ENCODE measurements at regions not wholly inside any gene's neighbourhood (a gene's known extent, or its start where the extent isn't known, plus 50 kb on each side); places are given as distances from the start of the nearest gene placed in this dataset.

DNA sequence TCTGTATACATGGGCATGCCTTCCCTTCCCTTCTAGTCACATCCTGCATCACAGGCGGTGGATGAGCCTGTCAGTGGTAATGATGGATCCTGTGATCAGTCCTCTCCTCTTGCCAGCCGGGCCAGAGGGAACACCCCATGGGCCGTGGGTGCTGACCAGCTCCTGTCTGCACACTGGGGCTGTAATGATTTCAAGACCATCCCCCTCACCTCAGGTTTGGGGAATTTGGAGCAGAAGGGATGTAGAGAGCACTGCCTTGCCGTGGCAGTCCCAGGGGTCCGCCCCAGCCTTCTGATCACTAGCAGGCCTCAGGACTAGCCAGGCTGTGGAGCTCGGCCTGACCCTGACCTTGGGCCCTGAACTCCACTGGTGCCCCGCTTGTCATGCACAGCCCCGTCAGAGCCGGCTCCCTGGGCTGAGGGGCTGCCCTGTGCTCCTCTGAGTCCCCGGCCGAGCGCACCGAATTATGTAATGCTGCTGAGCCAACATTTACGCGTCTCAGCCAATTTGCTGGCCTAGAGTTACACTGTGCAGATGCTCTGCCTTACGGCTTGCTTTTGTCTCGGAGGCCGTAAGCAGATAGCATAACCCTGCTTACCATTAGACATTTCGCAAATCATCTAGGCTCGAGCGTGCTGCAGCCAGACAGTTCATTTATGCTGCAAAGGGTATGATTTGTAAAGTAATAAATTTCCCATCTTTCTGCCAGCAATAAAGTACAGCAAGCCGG lies 155.3 kb downstream of the MACROH2A1 start:
- Mint-ChIP-seq H3K4me3 (no peak overlapping the region), H3K27me3 (peaks cover 19% of the 10 kb centered on the region), H3K36me3 (ENCODE audit: low read depth) (no peaks in the 10 kb centered on the region), H3K4me1 (peaks cover 5% of the 10 kb centered on the region), H3K27ac (no peak overlapping the region)
- no peaks in the 10 kb centered on the region for H3K9me3 ChIP-seq (ENCODE audit: control insufficient read depth, low read length, poor library complexity, severe bottlenecking)
- no peak for ATAC-seq
- DNase-seq, result no peak

GRCh38 chr5:135242866-135243555 lies 156.0 kb downstream of the MACROH2A1 start:
- H3K4me3 Mint-ChIP-seq, result no peak overlapping the region
- ATAC-seq (no peak), DNase-seq (no peak)
- no peaks in the 10 kb centered on the region for H3K9me3 ChIP-seq (ENCODE audit: control insufficient read depth, low read length, poor library complexity, severe bottlenecking)
- H3K4me1 Mint-ChIP-seq, result peaks cover 2% of the 10 kb centered on the region
- peaks cover 16% of the 10 kb centered on the region for H3K27me3 Mint-ChIP-seq
- no peaks in the 10 kb centered on the region for H3K36me3 Mint-ChIP-seq (ENCODE audit: low read depth)
- H3K27ac Mint-ChIP-seq, result no peak overlapping the region

GRCh38 chr5:135242021-135242865 lies 156.8 kb downstream of the MACROH2A1 start:
- H3K9me3 ChIP-seq (ENCODE audit: control insufficient read depth, low read length, poor library complexity, severe bottlenecking), result no peaks in the 10 kb centered on the region
- no peak for ATAC-seq
- Mint-ChIP-seq H3K4me1 (peaks cover 2% of the 10 kb centered on the region), H3K36me3 (ENCODE audit: low read depth) (no peaks in the 10 kb centered on the region), H3K27me3 (peaks cover 18% of the 10 kb centered on the region), H3K27ac (no peak overlapping the region), H3K4me3 (no peak overlapping the region)
- DNase-seq, result no peak

GRCh38 chr5:135241536-135241935 lies 157.5 kb downstream of the MACROH2A1 start:
- Mint-ChIP-seq H3K27ac (no peak overlapping the region), H3K36me3 (ENCODE audit: low read depth) (no peaks in the 10 kb centered on the region), H3K4me3 (no peak overlapping the region), H3K27me3 (peaks cover 22% of the 10 kb centered on the region), H3K4me1 (peaks cover 2% of the 10 kb centered on the region)
- ATAC-seq (no peak), DNase-seq (no peak)
- H3K9me3 ChIP-seq (ENCODE audit: control insufficient read depth, low read length, poor library complexity, severe bottlenecking), result no peaks in the 10 kb centered on the region

DNA sequence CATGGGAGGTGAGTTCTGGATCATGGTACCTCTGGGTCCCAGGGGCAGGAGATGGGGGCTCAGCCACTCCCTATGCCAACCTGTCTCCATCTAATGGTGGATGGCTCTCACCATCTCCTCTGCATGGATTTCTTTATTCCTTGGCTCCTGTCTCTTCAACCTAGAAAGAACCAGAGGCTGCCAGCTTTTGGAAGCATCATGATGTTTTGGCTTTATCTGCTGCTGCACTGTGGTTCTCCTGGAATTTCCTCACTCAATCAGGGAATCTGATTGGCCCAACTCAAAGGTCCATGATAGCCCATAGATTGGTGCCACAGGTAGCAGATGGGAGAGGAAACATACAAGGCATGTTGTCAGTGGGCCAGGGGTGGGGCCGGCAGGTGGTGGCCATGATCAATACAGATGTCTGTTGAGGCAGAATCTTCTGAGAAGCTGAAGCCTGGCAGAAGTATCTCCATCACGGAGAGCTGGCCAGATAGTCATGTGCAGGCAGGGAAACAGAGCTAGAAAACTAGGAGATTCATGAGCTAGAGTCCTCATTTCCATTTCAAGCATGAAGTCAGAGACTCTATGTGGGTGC lies 158.2 kb downstream of the MACROH2A1 start:
- DNase-seq (no peak), ATAC-seq (no peak)
- H3K27me3 Mint-ChIP-seq, result peaks cover 22% of the 10 kb centered on the region
- no peaks in the 10 kb centered on the region for H3K9me3 ChIP-seq (ENCODE audit: control insufficient read depth, low read length, poor library complexity, severe bottlenecking)
- H3K4me3 Mint-ChIP-seq, result no peak overlapping the region
- H3K27ac Mint-ChIP-seq, result no peak overlapping the region
- no peaks in the 10 kb centered on the region for H3K36me3 Mint-ChIP-seq (ENCODE audit: low read depth)
- peaks cover 2% of the 10 kb centered on the region for H3K4me1 Mint-ChIP-seq

GRCh38 chr5:135240283-135240633 lies 158.8 kb downstream of the MACROH2A1 start:
- no peak overlapping the region for H3K27ac Mint-ChIP-seq

GRCh38 chr5:135239453-135240282 lies 159.4 kb downstream of the MACROH2A1 start:
- H3K4me1 Mint-ChIP-seq, result no peaks in the 10 kb centered on the region
- H3K27ac Mint-ChIP-seq, result no peak overlapping the region
- no peaks in the 10 kb centered on the region for H3K36me3 Mint-ChIP-seq (ENCODE audit: low read depth)
- H3K9me3 ChIP-seq (ENCODE audit: control insufficient read depth, low read length, poor library complexity, severe bottlenecking), result no peaks in the 10 kb centered on the region
- no peak overlapping the region for H3K4me3 Mint-ChIP-seq
- H3K27me3 Mint-ChIP-seq, result peaks cover 28% of the 10 kb centered on the region
- DNase-seq (no peak), ATAC-seq (no peak)

More at GRCh38 chr5:135240283-135240633, 158.8 kb downstream of the MACROH2A1 start:
- no peaks in the 10 kb centered on the region for H3K9me3 ChIP-seq (ENCODE audit: control insufficient read depth, low read length, poor library complexity, severe bottlenecking)
- H3K4me3 Mint-ChIP-seq, result no peak overlapping the region
- no peaks in the 10 kb centered on the region for H3K36me3 Mint-ChIP-seq (ENCODE audit: low read depth)
- no peaks in the 10 kb centered on the region for H3K4me1 Mint-ChIP-seq
- H3K27me3 Mint-ChIP-seq, result peaks cover 25% of the 10 kb centered on the region
- ATAC-seq (no peak), DNase-seq (no peak)

DNA sequence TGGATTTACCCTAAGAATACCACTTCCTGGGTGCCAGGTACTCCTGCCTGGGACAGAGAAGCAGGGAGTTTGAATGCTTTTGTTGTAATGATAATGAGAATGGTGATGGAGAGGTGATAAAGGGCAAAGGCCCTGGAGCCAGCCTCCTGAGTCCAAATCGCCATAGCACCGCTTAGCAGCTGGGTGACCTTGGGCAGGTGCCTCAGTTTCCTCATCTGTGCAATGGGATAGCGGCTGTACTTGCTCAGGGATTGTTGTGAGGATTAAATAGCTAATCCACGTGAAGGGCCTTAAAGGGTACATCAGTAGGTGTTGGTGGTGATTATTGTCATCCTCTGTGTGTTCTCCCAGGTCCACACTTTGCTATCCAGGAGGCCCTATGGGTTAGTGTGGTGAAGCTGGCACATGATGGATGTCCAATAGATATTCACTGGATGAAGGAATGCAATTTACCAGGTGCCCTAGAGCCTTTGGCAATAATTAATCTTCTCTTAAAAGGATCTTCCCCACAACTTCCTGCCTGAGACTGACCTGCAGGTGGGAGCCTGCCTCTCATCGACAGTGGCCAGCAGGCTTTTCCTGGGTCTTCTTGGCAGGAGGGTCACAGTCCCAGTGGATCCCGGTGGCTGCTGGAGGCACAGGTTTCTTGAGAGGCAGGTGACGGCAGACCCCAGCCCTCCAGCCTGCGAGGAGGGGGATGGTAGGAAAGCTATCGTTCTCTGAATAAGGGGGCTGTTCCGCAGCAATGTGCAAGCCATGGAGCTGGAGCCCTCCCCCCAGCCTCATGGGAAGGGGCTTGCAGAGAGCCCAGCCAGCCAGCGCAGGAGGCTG lies 160.2 kb downstream of the MACROH2A1 start:
- H3K4me3 Mint-ChIP-seq, result no peak overlapping the region
- peaks cover 34% of the 10 kb centered on the region for H3K27me3 Mint-ChIP-seq
- peaks cover 2% of the 10 kb centered on the region for H3K4me1 Mint-ChIP-seq
- no peak overlapping the region for H3K27ac Mint-ChIP-seq
- DNase-seq (no peak), ATAC-seq (no peak)
- H3K9me3 ChIP-seq (ENCODE audit: control insufficient read depth, low read length, poor library complexity, severe bottlenecking), result no peaks in the 10 kb centered on the region
- H3K36me3 Mint-ChIP-seq (ENCODE audit: low read depth), result no peaks in the 10 kb centered on the region

DNA sequence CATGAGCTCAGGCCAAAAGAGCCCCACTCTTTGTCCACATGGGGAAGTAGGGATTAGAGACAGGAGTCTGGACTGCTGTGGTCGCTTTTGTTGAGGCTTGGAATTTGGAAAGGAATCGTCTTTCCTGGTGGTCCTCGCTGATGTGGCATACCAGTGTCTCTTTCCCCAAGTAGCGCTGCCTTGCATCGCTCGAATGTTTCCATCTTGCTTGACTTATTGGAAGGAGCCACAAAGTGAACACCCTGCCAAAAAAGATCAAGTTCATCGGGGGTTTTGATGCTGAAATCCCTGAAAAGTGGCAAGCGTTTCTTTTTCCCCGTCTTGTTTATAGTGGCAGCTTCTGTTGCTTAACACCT lies 161.3 kb downstream of the MACROH2A1 start:
- H3K9me3 ChIP-seq (ENCODE audit: control insufficient read depth, low read length, poor library complexity, severe bottlenecking), result no peaks in the 10 kb centered on the region
- Mint-ChIP-seq H3K27me3 (peaks cover 34% of the 10 kb centered on the region), H3K4me1 (peaks cover 2% of the 10 kb centered on the region), H3K36me3 (ENCODE audit: low read depth) (no peaks in the 10 kb centered on the region), H3K4me3 (no peak overlapping the region), H3K27ac (no peak overlapping the region)
- no peak for DNase-seq
- ATAC-seq, result no peak

GRCh38 chr5:135236908-135237747 lies 161.9 kb downstream of the MACROH2A1 start:
- DNase-seq (no peak), ATAC-seq (no peak)
- no peaks in the 10 kb centered on the region for H3K36me3 Mint-ChIP-seq (ENCODE audit: low read depth)
- H3K9me3 ChIP-seq (ENCODE audit: control insufficient read depth, low read length, poor library complexity, severe bottlenecking), result no peaks in the 10 kb centered on the region
- H3K27me3 Mint-ChIP-seq, result peaks cover 34% of the 10 kb centered on the region
- no peak overlapping the region for H3K27ac Mint-ChIP-seq
- H3K4me3 Mint-ChIP-seq, result no peak overlapping the region
- H3K4me1 Mint-ChIP-seq, result peaks cover 2% of the 10 kb centered on the region

DNA sequence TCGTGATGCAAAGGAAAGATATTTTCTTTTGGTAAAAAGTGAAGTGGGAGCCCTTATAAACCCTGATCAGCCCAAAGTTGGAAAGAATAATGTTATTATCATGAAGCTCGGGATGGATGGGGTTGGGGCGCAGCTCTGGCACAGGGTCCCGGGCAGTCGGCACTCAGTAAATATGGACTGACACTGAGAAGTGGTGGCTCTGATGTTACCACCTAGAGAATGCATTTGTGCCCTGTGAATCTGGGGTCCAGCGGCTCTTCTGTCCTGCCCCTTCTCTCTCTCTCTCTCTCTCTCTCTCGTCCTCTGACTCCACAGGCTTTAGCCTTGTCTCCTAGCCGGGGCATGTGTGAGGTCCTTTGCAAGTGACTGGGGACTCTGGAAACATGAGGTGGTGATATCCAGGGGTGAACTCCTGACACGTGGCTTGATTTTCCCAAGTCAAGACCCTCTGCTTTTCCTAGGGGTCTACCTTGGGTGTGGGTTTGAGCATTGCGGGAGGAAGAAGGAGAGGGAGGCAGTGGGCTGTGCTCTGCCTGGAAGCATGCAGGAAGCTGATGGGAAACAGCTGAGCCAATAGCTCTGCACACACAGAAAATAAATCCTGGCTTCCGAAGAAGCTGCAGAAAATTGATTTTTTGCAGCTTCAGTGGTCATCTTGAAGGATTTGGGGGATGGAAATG lies 162.7 kb downstream of the MACROH2A1 start:
- Mint-ChIP-seq H3K4me1 (peaks cover 2% of the 10 kb centered on the region), H3K27me3 (peaks cover 34% of the 10 kb centered on the region), H3K27ac (no peak overlapping the region), H3K4me3 (no peak overlapping the region), H3K36me3 (ENCODE audit: low read depth) (no peaks in the 10 kb centered on the region)
- ATAC-seq, result no peak
- DNase-seq, result no peak
- no peaks in the 10 kb centered on the region for H3K9me3 ChIP-seq (ENCODE audit: control insufficient read depth, low read length, poor library complexity, severe bottlenecking)
